Inferior parietal cortex (tissue), 1 donor: ENCODE measurements at regions not wholly inside any gene's neighbourhood (a gene's known extent, or its start where the extent isn't known, plus 50 kb on each side); places are given as distances from the start of the nearest gene placed in this dataset.
A peak's percentile ranks its signal among the peaks of the same experiment; 100 is the strongest.

ENCODE experiments used
- DNase-seq: peaks from one replicate; pipeline ENCODE4 v3.0.0-alpha.2; 2016; ENCODE audit errors: extremely low spot score

- no peak for DNase-seq
Observed at GRCh38 chr2:33786881-33787280, 187.8 kb upstream of the FAM98A start.

- DNase-seq, result no peak
Observed at GRCh38 chr2:33785201-33786106, 186.4 kb upstream of the FAM98A start.

DNA sequence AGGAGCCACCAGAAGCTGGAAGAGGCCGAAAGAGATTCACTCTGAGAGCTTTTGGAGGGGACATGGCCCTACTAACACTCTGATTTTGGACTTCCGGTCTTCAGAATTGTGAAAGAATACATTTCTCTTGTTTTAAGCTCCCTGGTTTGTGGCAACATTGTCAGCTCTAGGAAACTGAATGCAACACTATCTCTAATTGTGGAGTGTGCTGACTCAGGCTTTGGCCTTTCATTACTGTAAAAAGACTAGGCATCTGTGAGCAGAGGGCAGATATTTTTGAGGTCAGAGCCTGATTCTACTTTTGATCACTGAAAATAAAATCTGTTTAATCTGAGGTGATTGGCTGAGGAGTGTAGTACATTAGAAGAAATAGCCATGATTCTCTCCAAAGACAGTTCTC lies 185.4 kb upstream of the FAM98A start:
- no peak for DNase-seq

DNA sequence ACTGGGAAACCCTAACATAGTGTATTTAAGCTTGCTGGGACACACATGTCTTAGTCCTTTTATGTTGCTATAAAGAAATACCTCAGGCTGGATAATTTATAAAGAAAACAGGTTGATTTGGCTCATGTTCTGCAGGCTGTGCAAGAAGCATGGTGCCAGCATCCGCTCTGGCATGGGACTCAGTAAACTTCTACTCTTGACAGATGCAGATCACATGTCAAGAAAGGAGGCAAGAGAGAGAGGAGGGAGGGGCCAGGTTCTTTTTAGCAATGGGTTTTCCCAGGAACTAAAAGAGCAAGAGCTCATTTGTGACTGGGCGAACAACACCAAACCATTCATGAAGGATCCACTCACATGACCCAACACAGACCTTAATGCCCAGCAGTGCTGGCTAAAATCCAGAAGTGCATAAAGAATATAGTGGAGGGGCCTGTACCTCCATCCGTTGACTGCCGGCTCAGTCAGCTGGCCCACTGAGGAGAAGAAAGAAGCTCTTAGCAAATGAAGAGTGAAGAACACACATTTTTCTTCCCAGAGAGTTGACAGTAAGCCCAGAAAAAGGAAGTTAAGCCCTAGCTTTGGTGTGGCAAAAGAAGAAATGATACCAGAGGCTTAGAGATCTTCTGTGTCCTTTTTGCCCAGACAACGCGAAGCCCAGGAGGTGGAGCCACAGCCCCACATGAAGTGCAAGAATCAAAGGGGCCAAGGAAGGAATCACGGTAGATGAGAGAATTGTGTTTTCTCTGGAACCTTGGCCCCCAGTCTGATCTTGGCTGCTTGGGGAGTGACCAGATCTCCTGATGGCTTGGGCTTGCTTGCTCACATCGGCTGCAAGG lies 183.5 kb upstream of the FAM98A start:
- DNase-seq, result no peak

DNA sequence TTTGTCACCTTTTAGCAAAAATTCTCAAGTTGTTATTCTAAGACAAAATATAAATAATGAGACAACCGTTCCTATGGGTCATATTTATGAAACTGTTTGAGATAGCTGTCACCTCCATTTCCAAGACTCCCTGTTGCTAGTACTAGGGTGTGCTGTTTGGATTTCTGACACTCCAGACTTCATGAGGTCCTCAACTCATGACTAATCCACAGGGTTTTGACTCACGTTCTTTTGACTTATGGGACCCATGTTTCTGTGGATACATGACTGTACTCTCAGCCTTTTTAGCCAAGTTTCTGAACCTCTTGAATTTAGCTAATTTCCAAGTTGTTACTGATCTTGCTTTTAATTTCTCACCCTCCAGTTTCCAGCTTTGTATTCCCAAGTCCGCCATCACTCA lies 178.7 kb upstream of the FAM98A start:
- DNase-seq, result no peak

- no peak for DNase-seq
Observed at GRCh38 chr2:33775306-33775705, 176.2 kb upstream of the FAM98A start.

- DNase-seq, result no peak
Observed at GRCh38 chr2:33770023-33770422, 170.9 kb upstream of the FAM98A start.

- no peak for DNase-seq
Observed at GRCh38 chr2:33766175-33766574, 167.1 kb upstream of the FAM98A start.

GRCh38 chr2:33765122-33765521 lies 166.0 kb upstream of the FAM98A start:
- DNase-seq, result peak; percentile 15

GRCh38 chr2:33764551-33764950 lies 165.5 kb upstream of the FAM98A start:
- DNase-seq, result no peak

GRCh38 chr2:33763671-33764310 lies 164.7 kb upstream of the FAM98A start:
- no peak for DNase-seq

DNA sequence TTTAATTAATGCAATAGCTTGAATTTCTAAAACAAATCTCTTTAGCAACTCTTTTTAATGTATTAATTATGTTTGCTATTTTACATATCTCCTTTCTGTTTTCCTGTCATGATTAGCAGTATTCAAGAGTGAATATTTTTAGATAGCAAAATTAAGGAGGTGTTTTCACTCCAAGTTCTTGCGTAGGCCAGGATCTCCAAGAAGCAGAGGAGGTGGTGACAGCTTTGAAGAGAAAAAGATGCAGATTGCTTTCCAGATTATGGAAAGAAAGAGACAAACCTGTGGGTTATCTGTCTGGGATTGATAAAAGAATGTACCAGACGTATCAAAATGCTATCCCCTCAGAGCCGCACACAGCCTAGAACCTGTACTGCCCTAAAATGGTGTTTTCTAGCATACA lies 163.5 kb upstream of the FAM98A start:
- DNase-seq, result no peak

GRCh38 chr2:33746208-33746800 lies 147.2 kb upstream of the FAM98A start:
- no peak for DNase-seq

DNA sequence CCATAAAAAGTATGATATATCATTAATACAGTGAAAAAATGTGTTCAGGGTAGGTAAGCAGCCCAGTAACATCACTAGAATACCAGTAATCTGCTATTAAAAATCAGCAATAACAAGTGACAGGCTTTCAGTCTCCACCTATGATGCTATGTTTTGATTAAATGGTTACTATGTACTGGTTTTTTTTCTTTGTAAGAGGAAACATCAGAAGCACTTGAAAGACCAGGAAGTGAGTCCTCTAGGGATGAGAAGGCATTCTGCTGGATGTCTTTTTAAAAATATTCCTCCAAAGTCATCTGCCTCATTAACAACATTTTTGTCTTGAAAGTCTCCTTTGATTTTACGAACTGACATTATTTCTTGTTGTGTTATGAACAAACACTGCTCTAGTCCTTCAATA lies 136.0 kb upstream of the FAM98A start:
- DNase-seq, result no peak

GRCh38 chr2:33730804-33731203 lies 131.7 kb upstream of the FAM98A start:
- DNase-seq, result no peak

DNA sequence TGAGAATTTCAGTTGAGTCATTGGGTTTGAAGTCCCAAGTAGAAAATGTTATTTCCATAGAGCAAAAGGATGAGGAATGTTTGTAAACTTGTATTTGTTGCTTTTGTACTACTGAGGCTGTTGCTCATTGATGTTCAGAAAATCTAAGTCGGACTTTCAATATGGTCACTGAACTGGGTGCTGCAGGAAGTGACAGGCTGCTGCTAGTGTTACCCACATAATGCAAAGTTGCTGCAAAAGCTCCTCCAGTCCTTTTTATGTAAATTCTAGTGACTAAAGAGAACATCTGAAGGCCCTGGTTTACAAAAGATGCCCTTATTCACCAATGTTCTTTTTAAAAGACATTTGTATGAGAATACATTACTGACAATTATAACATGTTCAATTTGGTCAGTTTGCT lies 131.1 kb upstream of the FAM98A start:
- DNase-seq, result no peak

- no peak for DNase-seq
Observed at GRCh38 chr2:33729353-33729752, 130.3 kb upstream of the FAM98A start.

DNA sequence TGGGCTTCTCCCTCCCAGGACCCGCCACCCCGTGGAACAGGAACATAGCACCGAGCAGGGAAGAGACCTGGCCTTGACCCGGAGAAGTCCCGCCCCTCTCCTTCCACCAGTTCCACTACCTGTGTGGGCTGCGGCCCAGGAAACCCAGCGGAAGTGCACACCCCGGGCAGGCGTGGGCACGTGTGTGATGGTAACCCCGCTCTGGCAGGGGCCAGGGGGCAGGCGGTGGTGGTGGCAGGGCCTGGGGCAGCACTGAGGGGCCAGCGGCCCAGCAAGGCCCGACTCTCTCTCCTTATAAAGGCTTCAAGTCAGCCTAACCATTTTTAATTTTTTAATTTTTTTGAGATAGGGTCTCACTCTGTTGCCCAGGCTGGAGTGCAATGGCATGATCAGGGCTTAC lies 129.0 kb upstream of the FAM98A start:
- DNase-seq, result no peak

- no peak for DNase-seq
Observed at GRCh38 chr2:33727361-33728032, 128.4 kb upstream of the FAM98A start.

- DNase-seq, result no peak
Observed at GRCh38 chr2:33726415-33726814, 127.3 kb upstream of the FAM98A start.

DNA sequence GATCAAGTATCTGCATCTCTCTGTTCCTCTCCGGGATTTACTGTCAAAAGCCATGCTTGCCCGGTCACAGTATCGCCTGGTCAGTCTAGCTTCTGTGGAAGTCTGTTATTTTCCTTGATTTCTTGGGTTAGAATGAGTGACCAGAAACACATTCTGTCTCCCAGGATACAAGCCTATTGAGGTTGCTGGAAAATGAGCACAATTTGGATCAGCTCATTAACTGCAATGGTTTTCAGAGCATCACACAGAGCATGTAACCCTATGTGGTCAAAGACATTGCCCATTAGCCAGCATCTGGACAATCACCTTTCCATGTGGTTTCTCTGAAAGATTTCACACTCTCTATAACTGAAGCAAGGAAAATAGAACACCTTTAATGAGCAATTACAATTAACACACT lies 124.2 kb upstream of the FAM98A start:
- no peak for DNase-seq
